Stimulated activated effector memory CD8-positive, alpha-beta T cell treated with anti-CD3 and anti-CD28 coated beads, Interleukin-12 subunit alpha, Interleukin-12 subunit beta, amount 100 ng/mL, for 72 hours (primary cell): ENCODE measurements at regions not wholly inside any gene's neighbourhood (a gene's known extent, or its start where the extent isn't known, plus 50 kb on each side); places are given as distances from the start of the nearest gene placed in this dataset.
A peak's percentile ranks its signal among the peaks of the same experiment; 100 is the strongest.

Experiments
- ATAC-seq: fragments of 150-1000 bp; cut with Tn5 transposase; 2 replicates; pipeline ENCODE4 v1.10.0; 2021
- DNase-seq, 2 donors: peaks; one replicate each; pipeline ENCODE4 v3.0.0; 2021 to 2022; ENCODE audit warnings: low spot score in 2 of 2
- H3K27ac Mint-ChIP-seq: one replicate; pipeline ENCODE4 v1.8.0; 2022; ENCODE audit warnings: mild to moderate bottlenecking, mixed read lengths
- H3K36me3 Mint-ChIP-seq: one replicate; pipeline ENCODE4 v1.8.0; 2022; ENCODE audit warnings: mild to moderate bottlenecking, mixed read lengths
- H3K4me1 Mint-ChIP-seq: one replicate; pipeline ENCODE4 v1.8.0; 2022; ENCODE audit warnings: mixed read lengths
- H3K4me3 Mint-ChIP-seq: one replicate; pipeline ENCODE4 v1.8.0; 2022; ENCODE audit warnings: mild to moderate bottlenecking, mixed read lengths
- H3K9me3 Mint-ChIP-seq: one replicate; pipeline ENCODE4 v1.8.0; 2022; ENCODE audit warnings: mixed read lengths

DNA sequence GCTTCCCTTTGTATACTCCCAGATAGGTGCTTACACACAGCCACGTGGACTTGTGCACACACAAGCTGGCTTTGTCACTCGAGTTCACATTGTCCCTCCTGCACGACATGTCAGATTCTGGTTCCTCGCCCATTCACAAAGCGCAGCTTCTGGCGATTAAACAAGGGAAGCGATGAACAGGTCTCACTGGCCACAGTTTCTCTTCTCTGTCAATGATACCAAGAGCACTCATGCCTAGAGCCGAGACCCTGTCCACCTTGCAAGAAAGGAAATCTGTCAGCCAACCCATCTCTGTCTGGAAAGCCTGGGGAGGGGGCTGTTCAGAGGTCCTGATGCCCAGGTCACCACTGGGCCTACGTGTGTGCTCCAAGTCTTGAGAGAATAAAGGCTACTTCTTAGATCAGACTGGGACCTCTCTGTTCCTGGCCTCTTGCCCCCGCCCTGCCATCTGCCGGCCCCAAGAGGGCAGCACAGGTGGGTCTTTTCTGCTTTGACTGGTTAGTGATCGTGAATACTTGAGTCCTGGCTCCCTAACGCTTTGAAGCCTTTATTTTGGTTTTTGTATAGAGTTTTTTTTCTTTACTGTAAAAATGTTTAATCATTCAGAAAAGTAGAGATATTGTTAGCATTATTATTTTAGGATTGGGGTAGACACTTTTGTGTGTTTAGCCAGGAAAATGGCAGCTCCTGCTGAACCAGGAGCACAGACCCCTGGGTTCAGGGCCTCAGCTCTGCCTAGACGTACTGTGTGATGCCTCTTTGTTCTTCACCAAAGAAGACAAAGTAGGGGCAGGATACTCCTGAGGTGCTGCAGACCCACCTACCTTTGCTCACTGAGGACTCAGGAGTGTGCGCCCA is 104.7 kb downstream of the MRM1 start:
- no peak overlapping the region for H3K27ac Mint-ChIP-seq
- no peaks in the 10 kb centered on the region for H3K9me3 Mint-ChIP-seq
- no peak overlapping the region for H3K4me3 Mint-ChIP-seq
- no peaks in the 10 kb centered on the region for H3K4me1 Mint-ChIP-seq
- no peaks in the 10 kb centered on the region for H3K36me3 Mint-ChIP-seq
- ATAC-seq (peak; percentile 76), DNase-seq (peak; percentile 20 to 67)

DNA sequence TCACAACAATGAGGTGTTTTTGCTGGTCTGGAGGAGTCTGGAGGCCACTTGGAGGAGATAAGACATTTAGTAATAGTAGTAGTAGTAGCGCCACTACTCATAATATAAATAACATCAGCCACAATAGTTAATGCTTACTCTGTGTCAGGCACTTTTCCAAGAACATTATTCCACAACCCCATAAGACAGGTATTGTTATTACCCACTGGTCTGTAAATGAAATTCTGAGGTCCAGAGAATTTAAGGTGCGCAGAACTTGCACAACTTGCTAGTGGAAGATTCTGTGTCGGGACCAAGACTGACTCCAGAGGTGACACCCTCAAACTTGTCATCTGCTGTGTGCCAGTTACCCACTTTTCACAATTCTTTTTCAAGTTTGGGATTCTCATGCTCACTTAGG is 106.5 kb downstream of the MRM1 start:
- Mint-ChIP-seq H3K27ac (no peak overlapping the region), H3K9me3 (no peaks in the 10 kb centered on the region), H3K4me1 (no peaks in the 10 kb centered on the region), H3K36me3 (no peaks in the 10 kb centered on the region), H3K4me3 (no peak overlapping the region)
- no peak for DNase-seq
- no peak for ATAC-seq

- Mint-ChIP-seq H3K36me3 (no peaks in the 10 kb centered on the region), H3K9me3 (no peaks in the 10 kb centered on the region), H3K4me3 (no peak overlapping the region), H3K4me1 (no peaks in the 10 kb centered on the region), H3K27ac (no peak overlapping the region)
- no peak for ATAC-seq
- DNase-seq, result no peak
These were observed 113.4 kb downstream of the MRM1 start for GRCh38 chr17:36714789-36715188.

DNA sequence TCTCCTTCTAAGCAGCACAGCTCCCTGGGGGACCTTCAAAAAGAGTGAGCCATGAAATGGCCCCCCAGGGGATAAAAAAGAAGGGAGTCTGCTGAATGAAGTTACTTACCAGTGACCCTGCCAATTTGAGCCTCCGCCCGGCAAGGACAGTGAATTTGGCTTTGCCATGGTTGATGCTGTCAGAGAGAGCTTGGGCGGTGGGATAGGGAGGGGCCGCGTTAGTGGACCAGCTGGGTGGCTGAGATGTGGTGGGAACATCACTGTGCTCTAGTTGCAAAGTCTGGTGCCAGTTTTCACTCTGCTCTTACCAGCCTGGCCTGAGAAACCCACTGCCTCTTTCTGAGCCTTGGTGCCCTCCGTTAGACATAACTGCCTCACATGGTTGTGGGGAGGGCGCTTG is 114.6 kb downstream of the MRM1 start:
- Mint-ChIP-seq H3K4me3 (no peak overlapping the region), H3K27ac (no peak overlapping the region), H3K9me3 (no peaks in the 10 kb centered on the region), H3K36me3 (no peaks in the 10 kb centered on the region), H3K4me1 (no peaks in the 10 kb centered on the region)
- ATAC-seq, result no peak
- no peak for DNase-seq

GRCh38 chr17:36717088-36717487 is 115.7 kb downstream of the MRM1 start:
- Mint-ChIP-seq H3K4me1 (peaks cover 11% of the 10 kb centered on the region), H3K36me3 (no peaks in the 10 kb centered on the region), H3K27ac (no peak overlapping the region), H3K4me3 (no peak overlapping the region), H3K9me3 (no peaks in the 10 kb centered on the region)
- no peak for ATAC-seq
- DNase-seq, result no peak

GRCh38 chr17:36720131-36720530 is 118.7 kb downstream of the MRM1 start:
- H3K4me1 Mint-ChIP-seq, result peaks cover 40% of the 10 kb centered on the region
- H3K4me3 Mint-ChIP-seq, result no peak overlapping the region
- no peak for ATAC-seq
- no peaks in the 10 kb centered on the region for H3K9me3 Mint-ChIP-seq
- no peak for DNase-seq
- no peaks in the 10 kb centered on the region for H3K36me3 Mint-ChIP-seq
- peak overlapping the region; percentile 97 for H3K27ac Mint-ChIP-seq

GRCh38 chr17:36721560-36722120 is 120.3 kb downstream of the MRM1 start:
- Mint-ChIP-seq H3K27ac (peak overlapping the region; percentile 97), H3K36me3 (no peaks in the 10 kb centered on the region), H3K4me3 (peak overlapping the region; percentile 85), H3K4me1 (peaks cover 53% of the 10 kb centered on the region), H3K9me3 (no peaks in the 10 kb centered on the region)
- ATAC-seq, result peak; percentile 83
- no peak for DNase-seq

DNA sequence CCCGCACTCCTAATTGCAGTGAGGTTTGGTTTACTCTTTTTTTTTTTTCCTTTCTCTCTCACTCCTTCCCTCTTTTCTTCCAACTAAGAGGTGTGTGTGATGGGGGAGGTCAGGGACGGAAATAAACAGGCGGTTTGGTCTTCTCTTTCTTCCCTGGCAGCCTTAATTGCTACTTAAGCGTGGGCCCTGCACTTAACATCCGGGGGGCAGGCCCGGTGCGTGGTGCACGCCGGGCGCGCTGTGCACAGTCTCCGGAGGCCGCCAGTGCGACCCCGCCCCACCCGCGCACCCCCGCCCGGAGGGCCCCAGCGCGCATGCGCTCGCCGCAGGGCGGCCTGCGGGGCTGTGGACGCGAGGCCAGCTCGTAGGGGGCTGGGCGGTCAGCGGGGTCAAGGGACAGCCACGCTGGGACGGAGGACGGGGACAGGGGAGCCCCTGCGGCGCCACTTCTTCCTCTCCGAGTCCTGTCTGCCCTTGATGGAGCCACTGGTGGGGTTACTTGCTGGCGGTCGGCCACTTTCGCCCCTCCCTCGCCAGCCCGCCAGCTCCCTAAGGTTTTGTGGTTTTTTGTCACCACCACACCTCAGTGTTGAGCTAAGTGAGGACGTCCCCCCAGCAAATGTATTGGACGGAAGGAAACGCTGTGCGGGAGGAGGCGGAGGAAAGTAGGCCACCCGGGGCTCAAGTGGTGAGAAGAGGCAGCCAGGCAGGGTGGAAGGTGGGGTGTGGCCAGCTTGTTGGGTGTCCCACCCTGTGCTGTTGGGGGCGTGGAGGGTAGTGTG is 120.9 kb downstream of the MRM1 start:
- peak overlapping the region; percentile 97 for H3K27ac Mint-ChIP-seq
- DNase-seq (peak; percentile 80 to 90), ATAC-seq (peak; percentile 96)
- H3K4me3 Mint-ChIP-seq, result peak overlapping the region; percentile 85
- H3K4me1 Mint-ChIP-seq, result peaks cover 60% of the 10 kb centered on the region
- H3K36me3 Mint-ChIP-seq, result no peaks in the 10 kb centered on the region
- no peaks in the 10 kb centered on the region for H3K9me3 Mint-ChIP-seq

DNA sequence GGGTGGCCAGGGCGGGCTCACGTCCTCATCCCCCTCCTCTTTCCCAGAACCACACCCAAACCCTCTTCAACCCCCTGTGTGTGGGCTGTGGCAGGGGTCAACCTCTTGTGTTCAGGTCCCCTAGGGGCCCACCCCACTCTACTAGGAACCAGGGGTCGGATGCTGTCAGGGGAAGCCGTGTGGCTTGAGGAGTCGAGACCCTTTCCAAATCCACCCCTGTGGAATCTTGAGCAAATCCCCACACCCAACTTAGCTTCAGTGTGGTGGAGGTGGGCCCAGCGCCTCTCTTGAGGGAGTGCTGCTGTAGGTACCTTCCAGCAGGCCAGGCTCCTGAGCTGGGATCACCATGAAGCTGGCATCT is 121.5 kb downstream of the MRM1 start:
- Mint-ChIP-seq H3K27ac (peak overlapping the region; percentile 97), H3K4me3 (peak overlapping the region; percentile 85), H3K9me3 (no peaks in the 10 kb centered on the region), H3K4me1 (peaks cover 66% of the 10 kb centered on the region), H3K36me3 (no peaks in the 10 kb centered on the region)
- no peak for DNase-seq
- ATAC-seq, result no peak

GRCh38 chr17:36723459-36724025 is 122.2 kb downstream of the MRM1 start:
- H3K36me3 Mint-ChIP-seq, result no peaks in the 10 kb centered on the region
- peak overlapping the region; percentile 85 for H3K4me3 Mint-ChIP-seq
- no peak for ATAC-seq
- DNase-seq, result no peak
- peaks cover 72% of the 10 kb centered on the region for H3K4me1 Mint-ChIP-seq
- H3K9me3 Mint-ChIP-seq, result no peaks in the 10 kb centered on the region
- peak overlapping the region; percentile 97 for H3K27ac Mint-ChIP-seq

GRCh38 chr17:36726199-36726598 is 124.8 kb downstream of the MRM1 start:
- DNase-seq (no peak), ATAC-seq (no peak)
- H3K4me3 Mint-ChIP-seq, result no peak overlapping the region
- no peaks in the 10 kb centered on the region for H3K9me3 Mint-ChIP-seq
- H3K36me3 Mint-ChIP-seq, result no peaks in the 10 kb centered on the region
- H3K4me1 Mint-ChIP-seq, result peaks cover 71% of the 10 kb centered on the region
- peak overlapping the region; percentile 89 for H3K27ac Mint-ChIP-seq

GRCh38 chr17:36727052-36727451 is 125.7 kb downstream of the MRM1 start:
- Mint-ChIP-seq H3K27ac (peak overlapping the region; percentile 89), H3K36me3 (no peaks in the 10 kb centered on the region), H3K9me3 (no peaks in the 10 kb centered on the region), H3K4me1 (peaks cover 62% of the 10 kb centered on the region), H3K4me3 (no peak overlapping the region)
- DNase-seq (no peak), ATAC-seq (no peak)

DNA sequence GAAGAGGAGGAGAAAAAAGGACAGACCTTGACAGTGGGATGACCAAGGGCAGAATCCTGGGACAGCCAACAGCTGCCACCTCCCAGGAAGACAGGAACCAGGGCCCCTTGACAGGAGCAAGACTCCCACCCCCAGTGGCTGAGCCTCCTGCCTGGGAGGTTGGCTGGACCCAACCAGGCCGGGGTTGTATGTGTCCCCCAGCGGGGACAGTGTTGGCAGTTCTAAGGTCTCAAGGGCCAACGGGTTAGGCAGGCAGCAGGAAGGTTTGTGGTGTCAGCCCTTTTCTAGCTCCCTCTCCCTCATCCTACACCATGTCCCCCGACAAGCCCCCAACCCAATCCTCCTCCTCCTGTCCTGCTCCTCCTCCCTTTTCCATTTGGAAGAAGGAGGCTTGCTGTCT is 126.2 kb downstream of the MRM1 start:
- no peaks in the 10 kb centered on the region for H3K9me3 Mint-ChIP-seq
- peaks cover 58% of the 10 kb centered on the region for H3K4me1 Mint-ChIP-seq
- peak overlapping the region; percentile 24 for H3K4me3 Mint-ChIP-seq
- H3K36me3 Mint-ChIP-seq, result no peaks in the 10 kb centered on the region
- no peak for DNase-seq
- no peak overlapping the region for H3K27ac Mint-ChIP-seq
- ATAC-seq, result no peak

DNA sequence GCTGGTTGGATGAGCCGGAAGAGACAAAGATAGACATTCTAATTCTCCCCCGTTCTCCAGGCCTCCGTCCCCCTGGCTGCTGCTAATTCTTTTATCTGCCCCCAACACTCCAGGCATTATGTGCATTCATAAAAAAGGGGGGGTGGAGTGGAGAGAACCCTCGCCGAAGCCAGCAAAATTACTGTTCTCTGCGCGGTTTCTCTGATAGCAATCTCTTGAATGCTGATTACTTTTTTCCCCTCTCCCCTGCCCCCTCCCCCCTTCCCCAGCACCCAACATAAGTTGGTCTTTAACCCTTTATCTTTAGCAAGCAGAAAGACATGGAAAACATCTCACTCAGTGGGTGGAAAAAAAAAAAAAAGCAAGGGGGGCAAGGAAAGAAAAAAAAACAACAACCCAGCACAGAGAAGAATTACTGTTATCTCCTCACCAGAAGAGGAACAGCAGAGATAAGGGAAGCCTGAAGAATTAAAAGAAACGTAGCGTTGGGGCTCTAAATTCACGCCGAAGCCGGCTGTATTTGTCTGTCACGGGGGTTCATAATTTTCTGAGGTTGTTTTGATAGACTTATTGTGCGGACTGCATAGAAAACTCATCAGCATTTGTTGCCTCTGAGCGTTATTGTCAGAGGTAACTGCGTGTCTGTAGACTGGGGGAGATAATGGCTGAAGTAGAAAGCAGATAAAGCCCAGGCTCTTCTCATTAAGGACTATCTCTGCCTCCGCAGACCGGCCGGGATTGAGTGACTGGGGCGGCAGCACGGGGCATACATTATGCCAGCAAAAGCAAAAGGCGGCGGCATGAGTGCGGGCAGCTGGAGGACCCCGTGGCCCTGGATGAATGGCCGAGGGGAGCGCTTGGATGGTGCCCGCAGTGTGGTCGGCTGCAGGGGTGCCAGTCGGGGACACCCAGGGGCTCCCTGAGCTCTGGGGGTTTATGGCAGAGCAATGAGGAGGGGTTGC is 126.9 kb downstream of the MRM1 start:
- no peak overlapping the region for H3K27ac Mint-ChIP-seq
- H3K9me3 Mint-ChIP-seq, result no peaks in the 10 kb centered on the region
- H3K4me1 Mint-ChIP-seq, result peaks cover 50% of the 10 kb centered on the region
- no peaks in the 10 kb centered on the region for H3K36me3 Mint-ChIP-seq
- DNase-seq, result no peak
- peak overlapping the region; percentile 24 for H3K4me3 Mint-ChIP-seq
- ATAC-seq, result no peak
